Cerebellar cortex (tissue), 1 donor: ENCODE measurements at regions not wholly inside any gene's neighbourhood (a gene's known extent, or its start where the extent isn't known, plus 50 kb on each side); places are given as distances from the start of the nearest gene placed in this dataset.
"Not testable (repeated sequence)": the region's sequence is repeated elsewhere in the genome, so short reads cannot be mapped to it uniquely, and the experiment has no call there.

ENCODE experiments used
- DNase-seq: peaks from one replicate; pipeline ENCODE4 v3.0.0-alpha.2; 2015; ENCODE audit warnings: low spot score

GRCh38 chrX:13518126-13518525 lies 51.3 kb upstream of the EGFL6 start:
- DNase-seq: no peak

- DNase-seq: no peak
Measured at GRCh38 chrX:13515211-13515930, 54.0 kb upstream of the EGFL6 start.

GRCh38 chrX:13511944-13512330 lies 57.5 kb upstream of the EGFL6 start:
- DNase-seq: no peak

DNA sequence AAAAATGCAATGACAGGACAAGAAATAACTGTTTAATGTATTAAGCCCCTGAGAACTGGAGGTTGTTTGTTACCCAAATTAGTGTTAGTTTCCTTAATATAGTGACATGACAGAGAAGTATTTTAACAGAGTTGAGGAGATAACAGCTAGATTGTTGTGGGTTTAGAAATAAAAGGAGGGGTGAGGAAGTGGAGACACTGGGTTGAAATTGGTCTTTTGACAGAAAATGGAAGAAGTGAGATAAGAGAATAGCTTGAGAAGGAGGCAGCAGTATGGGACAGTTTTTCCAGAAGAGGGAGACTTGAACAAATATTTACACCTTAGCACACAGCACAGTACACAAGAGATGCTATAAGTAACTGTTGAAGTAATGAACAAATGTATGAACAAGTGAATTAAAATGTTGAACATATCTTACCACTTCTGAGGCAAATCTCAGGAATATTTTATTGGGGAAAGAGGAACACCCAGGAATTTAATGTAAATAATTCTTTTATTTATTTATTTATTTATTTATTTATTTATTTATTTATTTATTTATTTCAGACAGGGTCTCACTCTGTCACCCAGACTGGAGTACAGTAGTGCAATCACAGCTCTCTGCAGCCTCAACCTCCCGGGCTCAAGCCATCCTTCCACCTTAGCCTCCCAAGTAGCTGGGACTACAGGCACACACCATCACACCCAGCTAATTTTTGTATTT lies 58.0 kb upstream of the EGFL6 start:
- no peak for DNase-seq

- no peak for DNase-seq
Measured at GRCh38 chrX:13507893-13508292, 61.5 kb upstream of the EGFL6 start.

DNA sequence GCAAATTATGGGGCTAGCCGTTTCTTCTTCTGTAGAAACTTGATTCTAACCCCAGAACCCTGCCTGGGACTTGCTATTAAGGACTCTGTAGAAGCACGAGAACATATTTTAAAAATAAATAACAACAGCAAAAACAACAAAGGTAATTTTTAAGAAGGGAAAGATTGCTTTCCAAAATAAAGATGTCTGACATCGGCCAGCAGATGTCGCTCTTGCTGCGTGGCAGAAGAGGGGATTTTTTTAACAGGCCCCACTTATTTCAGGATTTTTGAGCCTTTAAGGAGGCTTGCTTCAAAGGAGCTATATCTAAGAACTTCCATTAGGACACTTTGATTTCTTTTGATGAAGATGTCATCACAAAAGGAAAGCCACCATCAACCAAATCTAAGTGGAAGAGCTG lies 62.8 kb upstream of the EGFL6 start:
- DNase-seq: peak; percentile 51

DNA sequence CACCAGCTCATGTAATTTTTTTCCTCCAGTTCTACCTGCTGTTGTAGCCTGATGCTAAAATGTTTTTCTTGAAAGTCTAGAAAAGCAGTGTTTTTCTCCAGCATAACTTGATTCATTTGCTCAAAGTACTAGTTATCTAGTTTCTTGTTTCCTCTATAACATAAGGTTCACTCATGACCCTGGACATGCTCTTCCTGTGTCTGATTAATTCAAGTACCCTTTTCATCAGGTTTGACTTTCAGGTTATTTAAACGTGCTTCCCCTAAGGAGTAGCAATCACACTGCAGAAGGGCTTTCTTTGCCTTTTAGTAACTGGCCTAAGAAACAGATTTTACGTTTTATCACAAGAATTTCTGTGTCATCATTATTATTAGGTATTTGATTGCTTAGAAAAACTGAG lies 66.8 kb upstream of the EGFL6 start:
- DNase-seq: no peak

GRCh38 chrX:13499736-13500135 lies 69.7 kb upstream of the EGFL6 start:
- no peak for DNase-seq

- DNase-seq: no peak
Measured at GRCh38 chrX:13498238-13498637, 71.2 kb upstream of the EGFL6 start.

GRCh38 chrX:13495232-13495631 lies 74.2 kb upstream of the EGFL6 start:
- DNase-seq: no peak

- DNase-seq: no peak
Measured at GRCh38 chrX:13494562-13494961, 74.8 kb upstream of the EGFL6 start.

DNA sequence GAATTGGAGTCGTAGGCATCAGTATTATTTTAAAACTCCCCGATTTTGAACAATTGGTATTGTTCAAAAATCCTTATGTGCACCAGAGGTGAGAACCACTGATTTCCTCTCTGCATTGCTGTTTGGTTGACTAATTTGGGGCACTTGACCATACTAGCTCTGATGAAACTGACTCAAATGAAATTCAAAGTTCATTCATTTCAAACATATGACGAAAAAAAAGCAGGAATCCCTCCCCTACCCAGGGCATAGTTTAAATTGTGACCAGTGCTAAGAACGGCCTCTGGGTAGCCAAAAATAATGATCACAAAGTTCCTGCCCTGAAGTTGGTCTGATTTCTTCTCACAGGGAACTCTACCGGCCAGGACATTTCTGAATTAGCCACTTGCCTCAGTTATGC lies 75.7 kb upstream of the EGFL6 start:
- no peak for DNase-seq

DNA sequence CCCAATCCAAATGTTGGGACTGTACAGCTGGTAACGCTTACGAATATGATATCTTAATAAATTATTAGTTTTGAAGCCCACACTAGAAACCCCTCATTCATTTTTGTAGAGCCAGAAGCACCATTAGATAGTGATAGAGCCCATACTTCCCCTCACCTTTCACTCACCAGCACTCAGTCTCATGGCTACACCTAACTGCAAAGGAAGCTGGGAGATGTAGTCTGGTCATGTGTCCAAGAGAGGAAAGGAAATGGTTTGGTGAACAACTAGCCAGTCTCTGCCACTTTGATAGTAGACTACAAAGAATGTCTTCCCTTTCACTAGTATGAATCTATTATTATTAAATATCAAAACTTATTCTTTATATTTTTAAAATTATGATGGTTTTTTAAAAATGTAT lies 77.1 kb upstream of the EGFL6 start:
- DNase-seq: no peak

- no peak for DNase-seq
Measured at GRCh38 chrX:13491061-13491460, 78.3 kb upstream of the EGFL6 start.

DNA sequence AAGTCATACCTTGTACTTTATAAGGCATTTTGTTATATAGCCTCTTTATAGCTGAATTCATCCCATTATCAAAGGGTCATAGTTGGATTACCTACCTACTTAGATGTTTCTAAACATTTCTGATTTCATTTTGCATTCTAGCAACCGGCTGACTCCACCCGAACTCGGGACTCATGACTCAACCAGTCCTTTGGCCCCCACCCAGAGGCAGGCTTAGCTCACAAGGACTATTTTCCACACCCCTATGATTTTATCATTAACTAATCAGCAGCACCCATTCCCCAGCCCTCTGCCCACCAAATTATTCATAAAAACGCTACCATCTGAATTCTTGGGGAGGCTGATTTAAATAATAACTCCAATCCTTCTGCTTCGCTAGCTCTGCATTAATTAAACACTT lies 79.9 kb upstream of the EGFL6 start:
- peak; percentile 46 for DNase-seq

GRCh38 chrX:13487731-13488505 lies 81.5 kb upstream of the EGFL6 start:
- DNase-seq: peak; percentile 81

DNA sequence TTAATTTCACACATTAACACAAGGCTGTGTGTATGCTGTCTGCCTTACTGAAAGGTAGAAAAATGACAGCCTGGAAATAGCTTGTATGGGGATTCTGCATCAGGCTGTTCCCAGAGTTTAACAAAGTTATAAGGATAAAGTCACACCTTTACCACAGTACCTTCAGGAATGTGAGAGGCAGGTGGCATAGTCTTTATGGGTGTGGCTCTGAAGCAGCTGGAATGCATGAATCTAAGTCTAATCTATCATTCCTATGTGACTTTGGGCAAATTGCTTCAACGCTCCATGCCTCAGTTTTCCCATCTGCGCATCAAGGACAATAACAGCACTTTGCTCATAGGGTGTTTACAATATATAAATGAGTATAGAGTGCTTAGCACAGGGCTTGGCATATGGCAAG lies 84.2 kb upstream of the EGFL6 start:
- no peak for DNase-seq

DNA sequence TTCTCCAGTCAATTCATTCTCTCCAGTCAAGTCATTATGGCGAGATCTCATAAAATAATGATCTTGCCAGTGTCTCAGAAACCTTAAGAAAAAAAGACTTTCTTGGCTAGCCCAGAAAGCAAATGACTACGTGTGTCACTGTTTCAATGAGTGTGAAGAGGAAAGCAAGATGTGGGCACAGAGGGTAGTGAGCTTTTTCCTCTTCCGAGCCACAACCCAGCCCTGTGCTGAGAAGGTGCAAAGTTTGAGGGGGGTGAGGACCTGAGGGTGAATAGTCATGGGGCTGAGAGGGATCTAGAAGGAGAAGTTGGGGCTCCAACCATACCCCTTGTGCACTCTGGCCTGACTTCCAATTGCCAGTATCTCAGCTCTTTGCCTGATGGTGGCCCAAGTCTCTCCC lies 85.6 kb upstream of the EGFL6 start:
- no peak for DNase-seq

GRCh38 chrX:13482746-13483541 lies 86.5 kb upstream of the EGFL6 start:
- DNase-seq: no peak

GRCh38 chrX:13480780-13481179 lies 88.6 kb upstream of the EGFL6 start:
- DNase-seq: not testable (repeated sequence)

DNA sequence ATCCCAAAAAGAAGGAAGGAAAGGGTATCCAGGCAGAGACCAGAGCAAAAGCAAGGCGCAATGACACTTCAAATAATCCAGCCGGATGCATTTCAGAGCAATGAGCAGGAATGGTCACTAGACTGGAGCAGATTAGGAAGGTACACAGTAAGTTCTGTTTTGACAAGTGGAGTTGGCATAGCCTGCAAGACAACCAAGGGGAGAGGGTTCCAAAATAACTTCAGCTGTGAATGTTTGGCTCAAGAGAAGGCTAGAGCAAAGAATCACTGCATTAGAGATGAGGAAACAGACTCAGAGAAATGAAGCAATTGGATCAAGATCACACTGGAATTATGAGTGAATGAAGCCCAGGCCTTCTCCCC lies 90.0 kb upstream of the EGFL6 start:
- DNase-seq: no peak

DNA sequence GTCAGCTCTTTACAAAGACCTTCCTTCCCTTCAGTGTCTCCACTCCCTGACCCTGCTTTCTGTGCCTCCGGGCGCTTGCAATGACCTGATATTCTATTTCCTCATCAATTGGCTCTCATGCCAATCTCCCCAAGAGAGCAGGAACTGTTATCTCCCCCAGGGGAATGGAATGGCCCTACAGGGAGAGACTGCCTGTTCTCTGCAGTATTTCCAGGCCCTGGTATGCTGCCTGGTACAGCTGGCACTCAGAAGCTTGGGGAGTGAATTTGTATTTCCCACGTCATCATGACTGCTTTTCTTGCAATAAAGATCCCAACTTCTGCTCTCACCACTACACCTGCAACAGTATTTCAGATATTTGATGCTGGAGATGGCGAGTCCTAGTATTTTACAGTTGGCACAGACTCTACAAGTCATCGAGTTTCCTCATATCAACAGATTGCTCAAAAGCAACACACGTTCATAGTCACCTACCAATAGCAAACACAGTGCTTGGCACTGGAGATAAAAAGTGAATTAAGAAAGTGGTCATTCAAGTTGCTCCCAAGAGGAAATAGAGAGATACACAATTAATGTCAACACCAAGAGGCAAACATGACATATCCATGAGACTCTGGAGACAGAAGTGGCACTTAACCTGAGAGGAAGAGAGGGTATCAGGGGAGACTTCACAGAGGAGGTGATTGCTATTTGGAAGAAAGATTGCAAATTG lies 90.5 kb upstream of the EGFL6 start:
- no peak for DNase-seq
